ENCODE measurements at regions not wholly inside any gene's neighbourhood (a gene's known extent, or its start where the extent isn't known, plus 50 kb on each side); places are given as distances from the start of the nearest gene placed in this dataset.

DNA sequence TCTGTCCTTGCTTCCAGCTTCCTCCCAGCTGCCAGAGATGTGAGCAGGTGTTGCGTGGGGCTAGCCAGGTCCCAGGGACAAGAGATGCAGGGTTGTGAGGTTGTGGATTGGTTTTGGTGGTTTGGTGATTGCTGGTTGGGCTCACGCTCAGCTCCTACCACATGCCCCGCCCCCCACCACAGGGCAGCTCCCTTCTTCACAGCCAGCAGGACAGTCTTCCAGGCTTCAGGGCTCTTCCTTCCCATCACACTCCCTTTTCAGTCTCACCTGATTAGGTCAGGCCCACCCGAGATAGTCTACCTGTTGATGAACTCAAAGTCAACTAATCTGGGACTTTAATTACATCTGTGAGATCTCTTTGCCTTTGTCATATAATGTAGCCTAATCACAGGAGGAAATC lies 52.0 kb upstream of the GLI2 start:
- TF ChIP-seq, protein P1, sequence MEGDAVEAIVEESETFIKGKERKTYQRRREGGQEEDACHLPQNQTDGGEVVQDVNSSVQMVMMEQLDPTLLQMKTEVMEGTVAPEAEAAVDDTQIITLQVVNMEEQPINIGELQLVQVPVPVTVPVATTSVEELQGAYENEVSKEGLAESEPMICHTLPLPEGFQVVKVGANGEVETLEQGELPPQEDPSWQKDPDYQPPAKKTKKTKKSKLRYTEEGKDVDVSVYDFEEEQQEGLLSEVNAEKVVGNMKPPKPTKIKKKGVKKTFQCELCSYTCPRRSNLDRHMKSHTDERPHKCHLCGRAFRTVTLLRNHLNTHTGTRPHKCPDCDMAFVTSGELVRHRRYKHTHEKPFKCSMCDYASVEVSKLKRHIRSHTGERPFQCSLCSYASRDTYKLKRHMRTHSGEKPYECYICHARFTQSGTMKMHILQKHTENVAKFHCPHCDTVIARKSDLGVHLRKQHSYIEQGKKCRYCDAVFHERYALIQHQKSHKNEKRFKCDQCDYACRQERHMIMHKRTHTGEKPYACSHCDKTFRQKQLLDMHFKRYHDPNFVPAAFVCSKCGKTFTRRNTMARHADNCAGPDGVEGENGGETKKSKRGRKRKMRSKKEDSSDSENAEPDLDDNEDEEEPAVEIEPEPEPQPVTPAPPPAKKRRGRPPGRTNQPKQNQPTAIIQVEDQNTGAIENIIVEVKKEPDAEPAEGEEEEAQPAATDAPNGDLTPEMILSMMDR (conservative IDR thresholded peaks at IDR 0.05 in 1 of 2, IDR thresholded peaks at IDR 0.05 in 1 of 2; ENCODE audit: extremely low read depth in 1 of 2, insufficient read depth in 1 of 2, low read depth in 1 of 2, low read length in 2 of 2) = no peak
- TF ChIP-seq EZH2 (IDR thresholded peaks at IDR 0.05; ENCODE audit: borderline replicate concordance, low read length) = no peak
